ENCODE measurements at regions not wholly inside any gene's neighbourhood (a gene's known extent, or its start where the extent isn't known, plus 50 kb on each side); places are given as distances from the start of the nearest gene placed in this dataset.

DNA sequence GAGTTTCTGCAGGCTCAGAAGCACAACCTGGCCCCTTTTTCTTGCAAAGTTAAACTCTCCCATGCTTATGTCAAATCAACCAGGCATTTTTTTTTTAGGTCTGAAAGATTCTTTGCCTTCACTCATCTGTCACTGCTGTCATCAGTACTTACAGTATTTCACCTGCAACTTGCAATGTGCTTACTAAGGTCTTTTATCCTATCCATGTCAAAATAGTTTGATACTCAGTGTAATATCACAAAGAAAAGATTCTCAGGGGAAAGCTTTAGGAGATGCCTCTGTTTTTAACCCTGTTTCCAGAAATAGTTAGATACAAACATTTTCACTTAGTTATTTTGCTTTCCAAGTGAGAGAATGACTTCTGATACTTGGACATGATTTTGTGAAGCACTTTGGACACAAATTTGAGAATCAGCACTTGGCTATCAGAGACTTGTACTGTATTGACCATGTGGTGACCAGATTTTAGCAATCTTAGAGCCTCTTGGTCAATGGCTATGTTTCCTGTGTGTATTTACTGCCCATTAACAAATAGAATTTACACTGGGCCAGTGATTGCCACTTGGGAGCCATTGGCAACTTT lies 428.2 kb downstream of the IRX1 start:
- no peak for TF ChIP-seq GATA3 (IDR thresholded peaks at IDR 0.05; ENCODE audit: low read depth, low read length)
- no peak for TF ChIP-seq GATA2 (IDR thresholded peaks at IDR 0.05; ENCODE audit: low read depth, low read length)
